H1 (cell line): ENCODE measurements at regions not wholly inside any gene's neighbourhood (a gene's known extent, or its start where the extent isn't known, plus 50 kb on each side); places are given as distances from the start of the nearest gene placed in this dataset.

Source experiments
- CTCF ChIA-PET: fragments of 300-600 bp; sonication (Branson Sonifier 250); formaldehyde crosslinking; loops from one replicate; lab custom pipeline; 2021; ENCODE audit not compliant: partially characterized antibody; lab: Charles Lee
- POLR2A ChIA-PET: fragments of 300-600 bp; sonication (Branson Sonifier 250); formaldehyde crosslinking; loops from one replicate; lab custom pipeline; 2021; ENCODE audit warnings: inconsistent platforms; ENCODE audit not compliant: partially characterized antibody; lab: Charles Lee
- DNase-seq, 2 experiments: peaks; one replicate each; pipeline versions ENCODE4 v3.0.0 to v3.0.0-alpha.2; 2010 to 2022; ENCODE audit warnings: low spot score in 2 of 2, low read depth in 1 of 2, mixed read lengths in 1 of 2
- FAIRE-seq: peaks from 2 replicates; lab custom pipeline; 2011; peaks lifted over from hg19 to GRCh38; lab: Jason Lieb, UNC
- H2AFZ ChIP-seq: 2 replicates; pipeline ENCODE4 v1.8.1; 2012; ENCODE audit warnings: low read length, inconsistent platforms
- H2AK5ac ChIP-seq: 2 replicates; pipeline ENCODE4 v1.6.1; 2013; ENCODE audit warnings: low read depth, low read length
- H2BK120ac ChIP-seq: replicated peaks from 2 replicates; pipeline ENCODE3; 2013; ENCODE audit warnings: low read depth, low read length, inconsistent platforms
- H2BK12ac ChIP-seq: 2 replicates; pipeline ENCODE4 v1.6.1; 2013; ENCODE audit warnings: low read depth, low read length
- H2BK15ac ChIP-seq: 2 replicates; pipeline ENCODE4 v1.6.1; 2013; ENCODE audit warnings: low read length
- H2BK20ac ChIP-seq: 2 replicates; pipeline ENCODE4 v1.6.1; 2013; ENCODE audit warnings: low read length
- H2BK5ac ChIP-seq: 2 replicates; pipeline ENCODE4 v1.6.1; 2013; ENCODE audit warnings: low read depth, low read length
- H3K14ac ChIP-seq: 2 replicates; pipeline ENCODE4 v1.6.1; 2013; ENCODE audit warnings: inconsistent platforms; ENCODE audit not compliant: insufficient read length
- H3K18ac ChIP-seq: 2 replicates; pipeline ENCODE4 v1.6.1; 2013; ENCODE audit warnings: low read length; ENCODE audit errors: extremely low read depth
- H3K23ac ChIP-seq: 2 replicates; pipeline ENCODE4 v1.6.1; 2013; ENCODE audit warnings: inconsistent platforms; ENCODE audit not compliant: insufficient read length
- H3K23me2 ChIP-seq: 2 replicates; pipeline ENCODE4 v1.6.1; 2013; ENCODE audit warnings: low read depth, low read length
- H3K27ac ChIP-seq: 2 replicates; pipeline ENCODE4 v1.6.1; 2011; ENCODE audit warnings: low read depth, low read length, inconsistent platforms
- H3K27me3 ChIP-seq, 4 experiments: replicated peaks in 1 of 4; 1 replicate in 1 of 4; 2 replicates in 3 of 4; pipeline versions ENCODE4 v1.6.1 to v1.8.1; 2011 to 2013; ENCODE audit warnings: low read length in 3 of 4, mild to moderate bottlenecking in 3 of 4, inconsistent platforms in 2 of 4, mixed read lengths in 2 of 4, moderate library complexity in 1 of 4; ENCODE audit not compliant: control insufficient read depth in 3 of 4, insufficient read depth in 3 of 4; ENCODE audit errors: extremely low read depth in 1 of 4
- H3K36me3 ChIP-seq, 4 experiments: 2 replicates each; pipeline versions ENCODE4 v1.6.1 to v1.8.1; 2011 to 2013; ENCODE audit warnings: mild to moderate bottlenecking in 4 of 4, low read length in 3 of 4, moderate library complexity in 2 of 4, control low read depth in 1 of 4, inconsistent platforms in 1 of 4; ENCODE audit not compliant: insufficient read depth in 4 of 4, control insufficient read depth in 2 of 4
- H3K4ac ChIP-seq: replicated peaks from 2 replicates; pipeline ENCODE3; 2013; ENCODE audit warnings: low read length, low read depth, mixed read lengths, inconsistent platforms; ENCODE audit not compliant: insufficient read length
- H3K4me1 ChIP-seq, 4 experiments: replicated peaks in 1 of 4; 1 replicate in 1 of 4; 2 replicates in 3 of 4; pipeline versions ENCODE4 v1.6.1 to v1.8.1; 2011 to 2013; ENCODE audit warnings: low read length in 3 of 4, inconsistent platforms in 2 of 4, mixed read lengths in 1 of 4; ENCODE audit not compliant: insufficient read depth in 4 of 4, control insufficient read depth in 3 of 4
- H3K4me2 ChIP-seq, 2 experiments: 2 replicates each; pipeline versions ENCODE4 v1.6.1 to v1.8.1; 2011 to 2013; ENCODE audit warnings: low read depth in 2 of 2, low read length in 2 of 2, control low read depth in 1 of 2, inconsistent platforms in 1 of 2, mild to moderate bottlenecking in 1 of 2; ENCODE audit not compliant: insufficient read depth in 1 of 2
- H3K4me3 ChIP-seq, 4 experiments: fragments of 200-600, 300-600 bp in 1 of 4; sonication (generic), shearing (Covaris generic), sonication (Bioruptor Twin) in 1 of 4; 2 replicates each; pipeline versions ENCODE4 v1.5.1 to v1.8.1; 2011 to 2016; ENCODE audit warnings: low read length in 4 of 4, low read depth in 3 of 4, control low read depth in 2 of 4, inconsistent platforms in 2 of 4, mild to moderate bottlenecking in 2 of 4, mixed read lengths in 1 of 4, moderate library complexity in 1 of 4; ENCODE audit not compliant: insufficient read depth in 2 of 4; ENCODE audit errors: extremely low read depth in 1 of 4
- H3K56ac ChIP-seq: replicated peaks from 2 replicates; pipeline ENCODE3; 2013; ENCODE audit warnings: low read depth, mild to moderate bottlenecking, mixed read lengths, low read length, inconsistent platforms; ENCODE audit not compliant: insufficient read length
- H3K79me1 ChIP-seq: 2 replicates; pipeline ENCODE4 v1.6.1; 2013; ENCODE audit warnings: low read depth, low read length, control low read depth
- H3K79me2 ChIP-seq, 2 experiments: 2 replicates each; pipeline versions ENCODE4 v1.6.1 to v1.8.1; 2012 to 2013; ENCODE audit warnings: low read length in 2 of 2, mild to moderate bottlenecking in 2 of 2, inconsistent platforms in 1 of 2; ENCODE audit not compliant: insufficient read depth in 2 of 2, control insufficient read depth in 1 of 2
- H3K9ac ChIP-seq, 4 experiments: replicated peaks in 1 of 4; 1 replicate in 1 of 4; 2 replicates in 3 of 4; pipeline versions ENCODE4 v1.6.1 to v1.8.1; 2011 to 2013; ENCODE audit warnings: low read depth in 3 of 4, low read length in 3 of 4, control low read depth in 2 of 4, mild to moderate bottlenecking in 2 of 4, moderate library complexity in 2 of 4, inconsistent platforms in 1 of 4; ENCODE audit errors: extremely low read depth in 1 of 4
- H3K9me3 ChIP-seq, 2 experiments: 2 replicates each; pipeline versions ENCODE4 v1.6.1 to v1.8.1; 2012 to 2013; ENCODE audit warnings: mild to moderate bottlenecking in 2 of 2, moderate library complexity in 2 of 2, control low read depth in 1 of 2, inconsistent platforms in 1 of 2, low read depth in 1 of 2, low read length in 1 of 2, mixed read lengths in 1 of 2; ENCODE audit not compliant: insufficient read depth in 2 of 2
- H4K20me1 ChIP-seq, 2 experiments: replicated peaks in 1 of 2; 2 replicates each; pipeline versions ENCODE3 to v1.8.1; 2011 to 2013; ENCODE audit warnings: inconsistent platforms in 2 of 2, low read length in 2 of 2, mild to moderate bottlenecking in 1 of 2; ENCODE audit not compliant: insufficient read depth in 2 of 2, control insufficient read depth in 1 of 2
- H4K5ac ChIP-seq: 2 replicates; pipeline ENCODE4 v1.6.1; 2013; ENCODE audit warnings: low read length, low read depth, mixed read lengths, inconsistent platforms; ENCODE audit not compliant: insufficient read length
- H4K8ac ChIP-seq: 2 replicates; pipeline ENCODE4 v1.8.0; 2013; ENCODE audit warnings: mild to moderate bottlenecking, moderate library complexity, low read length, inconsistent platforms; ENCODE audit not compliant: insufficient read depth; ENCODE audit errors: extremely low read depth
- H4K91ac ChIP-seq: replicated peaks from 2 replicates; pipeline ENCODE3; 2013; ENCODE audit warnings: low read length, mixed read lengths, inconsistent platforms; ENCODE audit not compliant: insufficient read length
- BRCA1 ChIP-seq: IDR thresholded peaks from 2 replicates; pipeline ENCODE4 v1.6.1; 2012; ENCODE audit warnings: low read depth, low read length, improper control_type of control experiment
- CBX8 ChIP-seq: fragments of 300-800, 300-1000 bp; sonication (generic); IDR thresholded peaks from 2 replicates; pipeline ENCODE4 v1.7.1; 2016; ENCODE audit warnings: low read depth, low read length, borderline replicate concordance
- CHD2 ChIP-seq: IDR thresholded peaks from 2 replicates; pipeline ENCODE4 v1.6.1; 2012; ENCODE audit warnings: low read length, improper control_type of control experiment
- HDAC6 ChIP-seq: IDR thresholded peaks from one replicate; pipeline ENCODE4 v1.7.1; 2012; ENCODE audit warnings: low read depth, mild to moderate bottlenecking, inconsistent platforms, low read length, moderate library complexity
- KDM1A ChIP-seq: fragments of 200-600, 300-600 bp; sonication (generic); IDR thresholded peaks from 2 replicates; pipeline ENCODE4 v1.7.1; 2016; ENCODE audit warnings: mild to moderate bottlenecking, low read length, borderline replicate concordance
- KDM5A ChIP-seq: fragments of 200-600 bp; IDR thresholded peaks from 2 replicates; pipeline ENCODE4 v1.7.1; 2012; ENCODE audit warnings: mild to moderate bottlenecking, low read length, inconsistent platforms, mixed read lengths
- MAFK ChIP-seq: IDR thresholded peaks from 2 replicates; pipeline ENCODE4 v1.6.1; 2012; ENCODE audit warnings: low read depth, mild to moderate bottlenecking, improper control_type of control experiment, low read length
- MAX ChIP-seq: IDR thresholded peaks from 2 replicates; pipeline ENCODE4 v1.6.1; 2012; ENCODE audit warnings: inconsistent platforms
- RBBP5 ChIP-seq: IDR thresholded peaks from 2 replicates; pipeline ENCODE4 v1.7.1; 2012; ENCODE audit warnings: low read depth, mild to moderate bottlenecking, inconsistent platforms, low read length, moderate library complexity, borderline replicate concordance
- SAP30 ChIP-seq: fragments of 300-600 bp; sonication (generic); IDR thresholded peaks from 2 replicates; pipeline ENCODE4 v1.7.1; 2012; ENCODE audit warnings: low read length, moderate library complexity, mild to moderate bottlenecking, inconsistent platforms; ENCODE audit not compliant: insufficient read depth, insufficient replicate concordance
- SIN3A ChIP-seq, 2 experiments: IDR thresholded peaks in 1 of 2; conservative IDR thresholded peaks in 1 of 2; 2 replicates each; pipeline ENCODE4 v1.6.1; 2011 to 2012; ENCODE audit warnings: low read length in 2 of 2, improper control_type of control experiment in 1 of 2, low read depth in 1 of 2, mild to moderate bottlenecking in 1 of 2
- SIX5 ChIP-seq: IDR thresholded peaks from 2 replicates; pipeline ENCODE4 v1.6.1; 2011; ENCODE audit warnings: mild to moderate bottlenecking, low read depth, low read length
- TEAD4 ChIP-seq: IDR thresholded peaks from 2 replicates; pipeline ENCODE4 v1.6.1; 2012; ENCODE audit warnings: low read depth, low read length, inconsistent platforms, mixed read lengths
- WGBS, 2 experiments: shearing (Covaris generic) in 1 of 2; methylation state at CpG; one replicate each; pipeline versions ENCODE4 v1.1.6 to v1.1.7; 2013 to 2015; ENCODE audit warnings: low lambda C conversion rate in 2 of 2, mixed read lengths in 2 of 2, inconsistent platforms in 1 of 2, low coverage in 1 of 2, missing lambda C conversion rate in 1 of 2; ENCODE audit not compliant: insufficient replicate concordance in 2 of 2, insufficient coverage in 1 of 2, insufficient read length in 1 of 2; ENCODE audit errors: extremely low coverage in 1 of 2, missing lambda C conversion rate in 1 of 2; 5-methylcytosine and 5-hydroxymethylcytosine counted together
- TF ChIP-seq, protein P1 (sequence below): IDR thresholded peaks from 2 replicates; pipeline ENCODE4 v1.6.1; 2011; ENCODE audit warnings: low read depth, mild to moderate bottlenecking, low read length; ENCODE audit not compliant: insufficient read depth

DNA sequence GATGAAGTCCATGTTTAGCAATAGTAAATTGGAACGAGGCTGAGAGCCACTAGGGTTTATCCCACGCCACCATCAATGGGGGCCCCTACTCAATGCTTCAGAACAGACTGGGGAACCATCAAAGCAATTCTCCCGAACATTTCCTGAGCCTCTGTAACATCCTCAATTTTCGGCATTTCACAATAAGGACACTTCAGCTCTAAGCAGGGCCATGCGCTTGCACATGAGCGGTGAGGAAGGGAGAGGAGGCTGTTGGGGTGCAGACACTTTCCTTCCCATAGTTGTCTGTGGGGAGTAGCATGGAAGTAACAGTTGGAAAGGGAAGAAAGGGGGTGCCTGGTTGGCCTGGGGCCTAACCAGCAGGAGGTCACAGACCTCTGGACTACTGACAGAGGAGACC is 129.9 kb upstream of the PRMT8 start:
- CTCF ChIA-PET, result interaction anchor here (0.7 to 1.3 kb wide), 4 partner anchors 12 to 291 kb away, joined by 3 to 4 read pairs (median 4); no protein-coding TSS in a partner anchor
- 92% methylated on average over 6 of the region's 6 CpGs; no CpG with 5 or more reads in 1 of the 2 experiments for WGBS, 2 experiments
- Histone ChIP-seq H4K20me1 (no peaks in the 10 kb centered on the region), H3K23me2 (peaks cover 5% of the 10 kb centered on the region; the same call in 1 of the 2 replicates), H4K91ac (no peak overlapping the region), H2AFZ (no peak overlapping the region), H3K18ac (no peak overlapping the region), H3K79me2 (no peaks in the 10 kb centered on the region), H3K9me3 (no peaks in the 10 kb centered on the region), H3K27ac (no peak overlapping the region), H3K4ac (no peak overlapping the region), H2BK12ac (no peak overlapping the region), H3K14ac (no peak overlapping the region), H3K9ac (no peak overlapping the region), H3K4me1 (peaks cover 0 to 6% (median 4%) of the 10 kb centered on the region in 4 experiments; a peak in 5 of 7 replicates), H3K56ac (no peak overlapping the region), H2AK5ac (no peak overlapping the region), H2BK15ac (no peak overlapping the region), H3K23ac (no peak overlapping the region), H2BK120ac (no peak overlapping the region), H3K79me1 (no peaks in the 10 kb centered on the region), H3K4me2 (no peak overlapping the region), H3K4me3 (no peak overlapping the region), H4K5ac (no peak overlapping the region), H4K8ac (no peak overlapping the region), H2BK5ac (no peak overlapping the region), H3K36me3 (no peaks in the 10 kb centered on the region), H3K27me3 (peaks cover 7 to 17% (median 16%) of the 10 kb centered on the region in 4 experiments), H2BK20ac (no peak overlapping the region)
- POLR2A ChIA-PET, result interaction anchor here (0.7 kb wide), 1 partner anchor 8 kb away, joined by 3 read pairs; no protein-coding TSS in a partner anchor
- no peak for DNase-seq
- no peak for FAIRE-seq
- TF ChIP-seq TEAD4 (no peak), MAFK (no peak), CHD2 (no peak), SAP30 (no peak), KDM1A (no peak), BRCA1 (no peak), CBX8 (no peak), SIX5 (no peak), HDAC6 (no peak), KDM5A (no peak), MAX (no peak), RBBP5 (no peak), SIN3A (conservative IDR thresholded peaks at IDR 0.05 in 1 of 2, IDR thresholded peaks at IDR 0.05 in 1 of 2; ENCODE audit: low read depth in 1 of 2, low read length in 2 of 2) (no peak)
- TF ChIP-seq, protein P1, sequence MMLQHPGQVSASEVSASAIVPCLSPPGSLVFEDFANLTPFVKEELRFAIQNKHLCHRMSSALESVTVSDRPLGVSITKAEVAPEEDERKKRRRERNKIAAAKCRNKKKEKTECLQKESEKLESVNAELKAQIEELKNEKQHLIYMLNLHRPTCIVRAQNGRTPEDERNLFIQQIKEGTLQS, result no peak
